ENCODE measurements at regions not wholly inside any gene's neighbourhood (a gene's known extent, or its start where the extent isn't known, plus 50 kb on each side); places are given as distances from the start of the nearest gene placed in this dataset.
"Not testable (repeated sequence)": the region's sequence is repeated elsewhere in the genome, so short reads cannot be mapped to it uniquely, and the experiment has no call there.

DNA sequence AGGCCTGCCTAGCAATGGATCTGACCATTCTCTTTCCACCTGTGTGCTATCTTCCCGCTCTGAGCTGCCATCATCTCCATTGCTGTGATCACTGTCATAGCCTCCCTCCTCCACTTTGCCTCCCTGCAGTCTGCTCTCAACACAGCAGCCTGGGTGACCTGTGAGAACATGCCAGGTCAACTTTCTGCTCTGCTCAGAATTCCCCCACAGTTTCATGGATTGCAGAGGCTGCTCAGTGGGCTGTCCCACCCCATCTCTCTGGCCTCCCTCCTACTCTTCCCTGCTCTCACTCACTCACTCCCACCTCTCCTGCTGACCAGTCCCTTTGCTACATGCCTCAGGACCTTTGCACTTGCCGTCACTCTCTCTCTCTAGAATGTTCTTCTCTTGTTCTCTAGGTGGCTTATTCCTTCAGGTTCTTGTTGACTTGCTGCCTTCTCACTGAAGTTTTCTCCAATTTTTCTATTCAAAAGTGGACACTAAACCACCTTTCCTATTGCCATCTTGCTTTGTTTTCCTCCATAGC is 159.9 kb downstream of the CD83 start:
- no peak for DNase-seq

DNA sequence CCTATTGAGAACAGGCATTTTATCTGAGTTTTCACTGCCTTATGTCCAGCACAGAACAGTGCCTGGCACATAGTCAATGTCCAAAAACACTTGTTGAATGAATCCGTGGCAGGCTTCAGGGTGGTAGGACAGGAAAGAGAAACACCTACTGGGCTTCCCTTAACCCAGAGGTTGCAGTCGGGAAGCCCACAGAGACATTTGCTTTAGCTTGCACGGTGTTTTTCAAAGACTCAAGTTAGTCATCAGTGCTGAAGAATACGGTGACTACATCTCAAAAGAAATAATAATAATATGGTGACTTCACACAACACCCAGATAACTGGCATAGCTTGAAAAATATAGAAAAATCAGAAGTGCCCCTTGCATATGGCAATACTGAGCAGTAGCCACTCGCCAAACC is 160.4 kb downstream of the CD83 start:
- DNase-seq, result no peak

DNA sequence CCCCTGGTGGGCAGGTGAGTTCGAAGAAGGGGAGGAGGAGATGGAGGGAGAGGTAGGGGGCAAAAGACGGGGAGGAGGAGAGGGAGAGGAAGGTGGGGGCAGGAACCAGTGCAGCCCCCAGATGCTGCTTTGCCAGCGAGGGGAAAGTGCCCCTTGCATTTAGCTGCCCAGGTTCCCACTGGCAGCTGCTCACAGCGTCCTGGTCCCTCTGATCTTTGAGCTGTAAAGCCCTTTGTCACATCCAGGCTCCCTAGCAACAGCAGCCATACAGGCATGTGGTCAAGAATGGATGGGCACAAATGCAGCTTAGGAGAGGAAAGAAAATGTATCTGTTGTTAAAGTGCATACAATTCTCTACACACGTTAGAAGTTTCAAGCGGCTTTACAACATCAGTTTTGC is 160.9 kb downstream of the CD83 start:
- DNase-seq, result no peak

DNA sequence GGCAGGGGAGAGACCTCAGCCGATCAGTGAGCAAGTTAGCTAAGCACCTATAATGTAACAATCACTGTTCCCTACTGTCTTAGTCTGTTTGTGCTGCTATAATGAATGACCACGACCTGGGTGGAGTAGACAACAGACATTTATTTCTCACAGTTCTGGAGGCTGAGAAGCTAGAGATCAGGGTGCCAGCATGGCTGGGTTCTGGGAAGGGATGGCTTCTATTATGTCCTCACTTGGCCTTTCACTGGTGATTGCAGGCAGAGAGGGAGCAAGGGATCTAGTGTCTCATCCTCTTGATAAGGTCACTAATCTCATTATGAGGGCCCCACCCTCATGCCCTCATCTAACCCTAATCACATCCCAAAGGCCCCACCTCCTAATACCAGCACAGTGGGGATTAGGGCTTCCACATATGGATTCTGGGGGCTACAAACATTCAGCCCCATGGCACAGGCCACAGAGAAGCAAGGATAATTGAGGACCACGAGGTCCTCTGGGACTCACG is 162.5 kb downstream of the CD83 start:
- no peak for DNase-seq

DNA sequence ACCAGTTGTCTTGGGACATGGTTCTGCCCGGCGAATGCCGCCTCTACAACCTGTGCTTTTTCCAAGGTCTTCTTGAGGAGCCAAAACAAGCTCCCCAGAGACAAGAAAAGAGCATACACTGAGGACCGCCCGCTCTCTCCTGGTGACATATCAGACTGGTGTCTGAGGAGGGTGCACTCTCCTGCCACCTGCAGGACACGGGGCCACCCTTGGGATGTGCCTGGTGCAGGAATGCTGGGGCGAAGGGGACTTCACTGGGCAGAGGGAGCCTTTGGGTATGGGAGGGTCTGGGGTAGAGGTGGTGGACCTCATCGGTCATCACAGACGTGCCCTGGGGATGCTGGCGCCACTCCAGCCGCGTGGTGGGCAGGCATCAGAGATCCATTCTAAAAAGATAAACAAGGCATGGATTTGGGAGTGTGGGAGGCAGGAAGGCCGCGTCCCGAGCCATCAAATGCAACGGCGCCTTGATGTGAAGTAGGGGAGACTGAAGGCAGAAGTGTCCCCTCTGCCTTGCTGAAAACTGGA is 163.3 kb downstream of the CD83 start:
- DNase-seq, result no peak

DNA sequence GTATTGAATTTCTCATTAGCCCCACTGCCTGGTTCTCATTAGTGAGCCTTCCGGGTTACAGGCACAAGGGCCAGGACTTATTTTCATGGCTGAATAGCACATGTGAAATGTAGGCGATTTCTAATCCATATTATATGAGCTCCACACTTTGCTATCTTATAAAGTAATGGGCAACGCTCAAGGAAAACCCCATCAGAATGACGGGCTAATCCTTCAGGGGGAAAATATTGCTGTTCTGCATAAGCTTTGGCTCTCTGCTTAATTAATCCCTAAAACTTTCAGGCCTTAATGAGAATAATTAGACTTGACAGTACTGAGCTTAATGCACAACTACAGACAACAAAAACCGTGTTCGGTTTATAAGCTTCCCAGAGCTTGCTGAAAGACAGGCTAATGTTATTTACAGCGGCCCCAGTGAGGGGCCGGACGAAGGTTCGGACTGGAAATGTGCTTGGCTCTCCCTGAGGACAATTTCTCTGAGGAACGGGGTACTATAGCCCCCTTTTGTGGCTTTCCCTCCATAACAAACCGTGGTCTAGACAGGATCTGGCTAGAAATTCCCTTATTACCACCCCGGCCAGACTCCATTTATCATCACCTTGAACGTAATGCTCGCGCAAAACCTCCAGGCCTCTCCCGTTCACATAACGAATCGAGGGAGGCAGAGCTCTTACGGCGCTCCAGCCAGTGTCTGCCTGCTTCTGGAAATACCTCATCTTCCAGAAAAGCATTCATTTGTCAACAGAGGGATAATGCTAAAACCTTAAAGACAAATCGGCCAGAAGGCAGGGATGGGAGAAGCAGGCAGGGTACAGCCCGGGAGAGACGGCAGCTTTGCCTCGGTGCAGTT is 164.5 kb downstream of the CD83 start:
- DNase-seq, result no peak

DNA sequence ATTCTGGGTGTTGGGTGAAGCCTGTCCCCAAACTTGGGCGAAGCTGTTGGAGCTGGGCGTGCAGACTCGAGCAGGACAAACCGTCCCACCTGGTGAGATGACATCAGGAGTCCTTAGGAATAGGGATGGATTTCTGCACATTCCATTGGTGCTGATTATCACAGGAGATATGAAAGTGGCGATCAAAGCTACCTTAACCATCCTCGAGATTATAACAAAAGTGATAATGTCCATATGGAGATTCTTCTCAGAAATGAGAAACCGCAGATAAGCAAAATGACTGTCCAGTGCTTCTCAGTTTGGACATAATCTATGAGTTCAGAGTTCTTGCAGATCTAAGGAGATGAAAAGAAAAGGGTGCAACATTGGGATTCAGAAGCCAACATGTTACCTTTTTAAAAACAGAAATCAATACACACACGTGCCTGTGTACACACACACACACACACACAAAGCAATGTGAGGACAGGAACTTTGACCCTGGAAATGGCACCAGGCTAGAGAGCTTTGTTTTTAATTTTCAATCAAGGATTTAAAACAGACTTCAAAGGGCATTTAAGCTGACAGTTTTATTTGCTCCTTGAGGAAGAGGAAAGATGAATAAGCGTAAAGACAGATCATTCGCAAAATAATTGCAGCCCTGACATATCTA is 165.4 kb downstream of the CD83 start:
- DNase-seq, result no peak

DNA sequence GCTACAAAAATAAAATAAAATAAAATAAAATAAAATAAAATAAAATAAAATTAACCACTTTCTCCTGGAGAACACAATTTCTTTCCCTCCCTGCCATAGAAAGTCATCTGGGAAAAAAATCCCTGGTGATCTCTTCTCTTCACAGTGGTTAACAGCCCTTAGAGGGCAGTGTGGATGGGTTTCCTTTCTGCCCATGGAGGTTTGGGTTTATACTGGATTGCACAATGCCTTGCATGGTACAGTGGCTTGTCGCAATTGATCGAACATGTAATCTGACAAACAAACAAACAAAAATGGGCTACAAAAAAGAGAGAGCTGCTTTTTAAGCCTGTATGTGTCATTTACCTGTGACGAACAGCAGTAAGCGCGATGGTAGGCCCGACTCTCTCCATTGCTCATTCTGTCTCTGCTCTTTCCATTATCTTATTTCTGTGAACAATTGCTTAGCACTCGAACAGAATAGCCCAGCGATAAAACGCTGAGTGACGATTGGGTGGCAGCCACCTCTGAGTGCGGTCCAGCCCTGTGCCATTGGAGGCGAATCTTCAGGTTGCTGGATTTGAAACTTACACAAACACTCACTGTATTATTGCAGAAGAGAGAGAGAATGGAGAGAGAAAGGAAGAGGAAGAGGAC is 166.1 kb downstream of the CD83 start:
- no peak for DNase-seq

DNA sequence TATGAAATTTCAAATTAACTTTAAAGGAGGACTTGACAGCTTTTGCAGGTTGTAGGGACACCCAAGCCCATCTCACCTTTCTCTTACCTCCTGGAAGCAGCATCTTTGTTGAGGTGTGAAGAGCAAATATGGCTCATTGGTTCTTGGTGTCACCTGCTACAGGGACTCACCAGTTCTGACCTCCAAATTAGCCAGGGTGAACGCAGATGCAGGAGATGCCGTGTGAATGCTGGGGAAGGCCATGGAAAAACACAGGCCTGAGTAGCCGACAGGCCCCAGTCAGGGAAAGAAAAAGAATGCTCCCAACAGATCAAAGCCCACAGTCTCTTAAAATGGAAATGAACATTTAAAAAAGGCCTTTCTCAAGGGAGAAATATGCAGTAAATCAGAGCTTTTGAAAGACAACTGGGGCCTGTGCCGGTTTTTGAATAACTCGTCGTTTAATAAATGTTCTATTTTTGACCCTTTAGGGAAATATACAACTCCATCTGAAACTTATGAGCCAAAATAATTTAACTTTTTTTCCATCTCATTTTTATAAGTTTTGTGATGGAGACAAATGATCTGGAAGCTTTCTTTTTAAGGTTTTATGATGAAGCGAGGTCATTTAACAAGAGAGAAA is 167.5 kb downstream of the CD83 start:
- DNase-seq, result no peak

DNA sequence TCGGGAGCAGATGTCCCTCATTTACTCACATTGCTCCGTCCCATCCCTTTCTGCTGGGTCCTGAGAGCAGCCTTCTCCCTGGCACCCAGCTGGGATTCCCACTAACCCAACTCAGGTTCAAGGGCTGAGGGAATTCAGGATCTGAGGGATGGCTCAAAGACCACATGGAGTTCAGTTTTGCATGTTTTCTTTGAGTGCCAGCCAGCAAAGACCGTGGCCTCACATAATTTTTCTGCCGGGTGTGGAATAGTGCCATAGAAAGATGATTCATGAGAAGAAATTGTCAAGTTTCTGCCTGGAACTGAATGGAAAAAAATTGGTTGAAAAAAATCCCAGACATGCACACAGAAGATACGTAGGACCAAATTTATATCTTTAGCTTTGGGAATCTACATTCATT is 168.6 kb downstream of the CD83 start:
- no peak for DNase-seq

DNA sequence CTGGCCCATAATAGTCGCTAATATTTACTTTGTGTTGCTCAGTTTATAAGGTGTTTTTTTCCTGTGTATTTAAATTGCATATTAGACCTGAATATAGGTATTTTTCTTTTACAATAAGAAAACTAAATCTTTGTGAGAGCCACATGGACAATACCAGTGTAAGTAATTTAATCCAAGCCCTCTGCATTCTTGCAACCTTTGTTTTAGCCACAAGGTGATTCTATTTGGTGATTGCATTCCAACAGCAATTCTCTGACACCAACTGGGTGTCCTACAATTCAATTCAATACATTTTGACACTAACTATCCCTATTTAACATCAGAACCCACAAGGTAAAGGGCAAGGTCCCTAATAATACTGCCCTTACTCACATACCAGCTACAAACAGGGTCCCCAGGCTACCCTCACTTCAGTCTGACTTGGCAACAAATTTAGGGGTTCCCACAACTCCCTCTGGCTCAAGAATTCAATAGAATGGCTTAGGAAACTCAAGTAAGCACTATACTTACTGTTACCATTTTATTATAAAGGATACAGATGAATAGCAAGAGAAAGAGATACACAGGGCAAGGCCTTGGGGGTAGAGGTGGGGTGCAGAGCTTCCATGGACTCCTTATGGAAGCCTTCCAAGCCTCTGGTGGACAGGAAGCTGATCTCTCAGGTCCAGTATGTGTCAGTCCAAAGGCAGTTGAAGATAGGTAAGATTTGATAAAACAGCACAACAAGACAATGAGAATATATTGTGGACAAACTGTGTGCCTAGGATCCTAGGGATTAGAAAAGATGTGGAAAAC is 169.3 kb downstream of the CD83 start:
- DNase-seq, result no peak

DNA sequence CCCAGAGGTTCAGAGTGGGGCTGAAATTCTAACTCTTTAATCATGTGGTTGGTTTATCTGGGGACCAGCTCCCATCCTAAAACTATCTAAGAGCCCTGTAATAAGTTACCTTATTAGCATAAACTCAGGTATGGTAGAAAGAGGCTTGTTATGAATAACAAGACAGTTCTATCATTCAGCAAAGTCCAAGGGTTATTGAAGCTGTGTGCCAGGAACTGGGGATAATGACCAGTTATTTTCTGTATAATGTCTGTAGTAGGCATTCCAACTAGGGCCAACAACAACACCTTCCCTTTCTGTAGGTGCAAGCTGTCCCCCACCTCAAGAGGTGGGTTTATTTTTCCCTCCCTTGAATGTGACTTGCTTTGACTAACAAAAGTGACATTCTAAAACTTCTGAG is 170.1 kb downstream of the CD83 start:
- no peak for DNase-seq

DNA sequence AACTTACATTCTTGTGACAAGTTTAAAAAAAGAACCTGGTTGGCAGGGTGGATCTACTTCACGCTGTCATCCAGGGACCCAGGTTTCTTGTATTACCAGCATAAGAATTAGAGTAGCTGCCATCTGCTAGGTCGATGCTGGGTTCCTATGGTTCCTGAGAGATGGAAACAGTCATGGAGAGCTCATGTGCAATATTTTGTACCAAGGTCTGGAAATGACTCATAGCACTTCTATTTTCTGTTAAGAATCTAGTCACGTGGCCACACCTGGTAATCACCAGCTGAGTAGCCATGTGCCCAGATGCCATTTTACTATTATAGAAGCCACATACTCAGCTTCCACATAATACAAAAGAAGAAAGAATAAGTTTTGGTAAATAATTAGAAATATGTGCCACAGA is 171.3 kb downstream of the CD83 start:
- no peak for DNase-seq

DNA sequence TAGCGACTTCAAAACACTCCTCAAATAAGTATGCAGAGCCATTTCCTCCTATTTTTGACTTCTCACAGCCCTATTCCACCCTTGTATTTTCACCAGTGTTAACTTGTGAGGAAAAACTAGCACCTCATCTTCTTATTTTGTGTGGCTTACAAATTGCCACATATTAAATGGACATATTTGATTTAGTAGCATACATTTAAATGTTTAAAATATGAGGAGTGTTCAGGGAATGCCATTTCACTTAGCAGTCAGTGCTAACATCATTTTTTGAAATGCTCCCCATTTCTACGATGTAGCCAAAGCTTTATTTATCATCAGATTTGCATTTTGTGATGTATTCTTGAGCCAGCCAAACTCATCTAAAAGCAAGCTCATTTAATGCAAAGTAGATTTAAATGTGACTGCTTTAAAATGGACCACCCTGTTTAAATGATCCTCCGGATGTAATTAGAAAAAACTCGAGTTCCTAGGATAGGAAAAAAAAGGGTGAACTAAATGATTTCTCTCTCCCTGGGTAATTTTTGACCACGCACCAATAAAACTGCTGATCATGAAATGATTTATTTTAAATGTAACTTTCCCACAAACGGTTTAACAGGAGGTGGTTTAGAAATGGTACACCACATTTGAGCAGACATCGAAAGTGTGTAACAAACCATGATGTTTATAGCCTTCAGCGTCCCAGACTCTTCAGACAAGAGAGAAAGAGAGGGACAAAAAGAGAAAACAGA is 172.6 kb downstream of the CD83 start:
- DNase-seq, result no peak

DNA sequence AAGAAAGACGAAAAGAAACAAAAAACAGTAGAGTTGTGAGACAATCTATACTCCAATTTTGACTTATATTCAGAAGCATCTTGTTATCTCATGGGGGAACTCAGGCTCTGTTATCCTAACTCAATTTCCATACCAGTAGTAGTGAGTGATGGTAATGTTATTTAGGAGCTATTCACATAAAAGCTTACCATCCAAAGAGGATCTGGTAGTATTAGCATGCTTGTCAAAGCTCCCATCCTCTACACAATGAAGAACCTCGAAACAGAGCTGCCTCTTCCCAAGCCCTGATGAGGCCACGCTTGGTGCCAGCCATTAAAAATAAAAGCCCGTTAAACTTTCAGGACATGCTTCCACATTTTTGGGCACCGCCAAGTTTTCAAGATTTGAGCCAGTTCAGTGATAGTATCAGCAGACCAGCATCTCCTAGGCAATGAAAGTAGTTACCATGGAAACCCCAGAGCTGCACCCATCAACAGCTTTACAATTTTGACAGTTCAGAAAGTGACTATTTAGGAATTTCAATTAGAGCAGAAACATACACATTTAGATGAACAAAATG is 173.3 kb downstream of the CD83 start:
- no peak for DNase-seq

DNA sequence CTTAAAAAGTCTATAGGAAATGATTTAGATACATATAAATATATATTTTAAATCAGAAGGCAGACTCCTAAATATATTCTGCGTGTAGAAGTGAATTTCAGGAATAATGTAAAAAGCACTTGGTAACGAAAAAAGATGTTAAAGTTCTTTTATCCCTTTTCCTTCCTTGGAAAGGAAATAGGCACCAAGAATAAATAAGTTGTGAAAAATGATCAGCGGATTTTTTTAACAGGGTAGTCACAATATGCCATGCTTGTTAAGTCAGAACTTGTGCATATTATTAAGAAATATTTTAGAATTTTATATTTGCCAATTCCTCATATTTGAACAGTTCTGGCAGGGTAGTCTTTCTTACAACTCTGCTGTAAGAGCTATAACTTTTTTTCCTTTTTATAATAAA is 173.8 kb downstream of the CD83 start:
- DNase-seq, result no peak

DNA sequence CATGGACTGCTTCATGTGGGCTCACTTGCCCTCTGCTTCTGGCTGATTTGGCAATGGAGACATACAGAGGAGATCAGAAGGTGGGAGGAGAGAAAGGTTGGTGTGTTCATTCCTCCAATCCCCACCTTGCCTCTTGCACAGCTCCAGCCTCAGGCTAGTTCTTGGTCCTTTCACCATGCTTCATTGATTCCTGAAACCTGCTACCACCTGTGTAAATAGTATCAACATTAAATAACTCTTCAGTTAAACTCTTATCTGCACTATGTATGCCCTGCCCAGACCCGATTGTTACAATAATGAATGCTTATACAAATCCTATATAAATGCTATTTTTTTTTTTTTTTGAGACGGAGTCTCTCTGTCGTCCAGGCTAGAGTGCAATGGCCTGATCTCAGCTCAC is 174.5 kb downstream of the CD83 start:
- no peak for DNase-seq

DNA sequence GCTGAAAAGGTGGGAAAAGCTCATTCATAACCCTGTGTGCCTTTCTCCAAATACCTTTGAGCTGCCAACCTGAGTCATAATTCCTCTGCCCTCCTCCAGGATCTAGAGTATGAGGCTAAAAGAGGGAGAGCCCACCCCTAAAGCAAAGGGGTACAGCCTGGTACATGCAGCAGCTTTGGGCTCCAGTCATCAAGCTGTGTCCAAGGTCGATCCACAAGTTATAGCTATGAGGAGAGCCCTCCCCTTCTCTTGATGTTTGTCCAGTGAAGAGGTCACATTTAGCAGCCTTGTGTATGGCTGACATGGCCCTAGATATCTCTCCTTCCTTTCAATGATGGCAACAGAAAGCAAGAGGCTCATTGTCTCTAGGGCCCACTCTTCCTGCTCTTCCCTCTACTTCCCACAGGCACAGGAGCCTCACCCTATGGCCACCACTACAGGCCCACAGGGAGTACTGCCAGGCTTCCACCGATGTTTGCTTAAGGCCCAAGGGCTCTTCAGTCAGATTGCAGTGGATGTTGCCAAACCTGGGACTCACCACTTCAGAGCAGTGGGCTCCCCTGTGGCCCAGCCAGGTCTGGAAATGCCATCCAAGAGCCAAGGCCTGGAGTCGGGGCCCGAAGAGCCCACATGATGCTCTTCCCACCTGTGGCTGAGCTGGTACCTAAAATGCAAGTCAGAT is 176.8 kb downstream of the CD83 start:
- no peak for DNase-seq

DNA sequence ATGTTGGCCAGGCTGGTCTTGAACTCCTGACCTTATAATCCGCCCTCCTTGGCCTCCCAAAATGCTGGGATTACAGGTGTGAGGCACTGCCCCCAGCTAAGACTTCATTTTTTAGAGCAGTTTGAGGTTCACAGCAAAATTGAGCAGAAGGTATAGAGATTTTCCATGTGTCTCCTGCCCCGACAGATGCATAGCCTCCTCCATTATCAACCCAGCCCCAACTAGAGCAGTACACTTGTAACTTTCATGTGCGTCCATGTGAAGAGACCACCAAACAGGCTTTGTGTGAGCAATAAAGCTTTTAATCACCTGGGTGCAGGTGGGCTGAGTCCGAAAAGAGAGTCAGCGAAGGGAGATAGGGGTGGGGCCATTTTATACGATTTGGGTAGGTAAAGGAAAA is 179.1 kb downstream of the CD83 start:
- not testable (repeated sequence) for DNase-seq

DNA sequence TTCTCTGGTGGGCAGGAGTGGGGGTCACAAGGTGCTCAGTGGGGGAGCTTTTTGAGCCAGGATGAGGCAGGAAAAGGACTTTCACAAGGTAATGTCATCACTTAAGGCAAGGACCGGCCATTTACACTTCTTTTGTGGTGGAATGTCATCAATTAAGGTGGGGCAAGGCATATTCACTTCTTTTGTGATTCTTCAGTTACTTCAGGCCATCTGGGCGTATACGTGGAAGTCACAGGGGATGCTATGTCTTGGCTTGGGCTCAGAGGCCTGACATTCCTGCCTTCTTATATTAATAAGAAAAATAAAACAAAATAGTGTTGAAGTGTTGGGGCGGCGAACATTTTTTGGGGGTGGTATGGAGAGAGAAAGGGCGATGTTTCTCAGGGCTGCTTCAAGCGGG is 179.5 kb downstream of the CD83 start:
- DNase-seq, result not testable (repeated sequence)
